Stimulated activated naive CD8-positive, alpha-beta T cell treated with anti-CD3 and anti-CD28 coated beads, Interleukin-15, amount 100 ng/mL, for 72 hours (primary cell): ENCODE measurements at regions not wholly inside any gene's neighbourhood (a gene's known extent, or its start where the extent isn't known, plus 50 kb on each side); places are given as distances from the start of the nearest gene placed in this dataset.
A peak's percentile ranks its signal among the peaks of the same experiment; 100 is the strongest.

Experiments
- ATAC-seq: fragments of 150-1000 bp; cut with Tn5 transposase; 2 replicates; pipeline ENCODE4 v1.10.0; 2021; ENCODE audit warnings: mild to moderate bottlenecking, moderate library complexity
- DNase-seq, 2 donors: peaks; one replicate each; pipeline ENCODE4 v3.0.0; 2021 to 2022
- H3K27ac Mint-ChIP-seq, 2 donors: one replicate each; pipeline ENCODE4 v1.8.0; 2022; ENCODE audit warnings: mild to moderate bottlenecking in 2 of 2, mixed read lengths in 2 of 2, moderate library complexity in 2 of 2
- H3K27me3 Mint-ChIP-seq: one replicate; pipeline ENCODE4 v1.8.0; 2022; ENCODE audit warnings: mixed read lengths
- H3K4me1 Mint-ChIP-seq: one replicate; pipeline ENCODE4 v1.8.0; 2022; ENCODE audit warnings: mild to moderate bottlenecking, mixed read lengths
- H3K4me3 Mint-ChIP-seq, 2 donors: one replicate each; pipeline ENCODE4 v1.8.0; 2022; ENCODE audit warnings: mild to moderate bottlenecking in 2 of 2, mixed read lengths in 2 of 2, moderate library complexity in 1 of 2
- H3K9me3 Mint-ChIP-seq, 2 donors: one replicate each; pipeline ENCODE4 v1.8.0; 2022; ENCODE audit warnings: mixed read lengths in 2 of 2

DNA sequence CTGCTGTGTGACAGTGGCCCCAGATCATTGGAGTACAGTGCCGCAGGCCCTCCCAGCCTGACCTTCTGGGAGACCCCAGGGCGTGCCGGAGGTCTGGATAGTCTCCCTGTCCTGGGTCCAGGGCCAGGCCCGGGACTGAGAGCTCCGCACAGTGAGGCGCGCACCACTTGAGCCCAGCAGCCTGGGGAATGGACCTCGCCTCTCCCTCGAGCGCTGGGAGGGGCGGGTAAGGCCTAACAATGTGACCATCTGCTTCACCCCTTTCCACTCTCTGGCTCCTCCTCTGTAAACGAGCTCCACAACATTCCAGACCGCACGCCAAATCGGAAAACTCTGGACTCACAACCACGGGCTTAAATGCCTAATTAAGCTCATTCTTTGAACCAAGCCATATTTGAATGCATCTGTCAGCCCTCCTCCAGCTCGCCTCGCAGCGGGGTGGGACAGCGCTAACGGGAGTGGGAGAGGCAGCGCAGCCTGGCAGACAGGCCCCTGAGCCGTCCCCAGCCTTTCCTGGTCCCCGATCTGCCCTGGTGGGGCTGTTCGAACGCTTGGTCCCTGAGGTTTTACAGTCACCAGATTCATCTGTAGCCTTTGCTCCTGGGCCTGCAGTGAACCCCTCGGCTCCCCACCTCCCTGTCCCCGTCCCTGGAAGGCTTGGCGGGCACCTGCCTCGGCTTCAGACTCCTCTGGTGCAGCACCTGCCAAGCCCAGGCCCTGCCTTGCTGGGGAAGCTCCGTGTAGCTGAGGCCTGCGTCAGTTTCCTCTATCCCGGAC lies 120.7 kb upstream of the VSTM2B start:
- DNase-seq: no peak
- no peaks in the 10 kb centered on the region for H3K9me3 Mint-ChIP-seq
- no peak for ATAC-seq

DNA sequence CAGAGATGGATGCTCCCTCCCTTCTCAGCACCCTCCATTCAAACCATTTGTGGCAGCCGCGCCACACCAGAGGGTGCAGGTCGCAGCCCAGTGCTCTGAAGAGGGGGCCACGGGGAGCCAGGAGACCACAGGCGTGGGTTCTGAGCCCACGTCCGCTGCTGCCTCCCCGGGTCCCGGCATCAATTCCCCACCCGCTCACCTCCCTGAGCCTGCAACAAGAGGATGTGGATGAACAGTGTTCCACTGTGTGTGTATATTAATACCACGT lies 120.1 kb upstream of the VSTM2B start:
- DNase-seq (no peak), ATAC-seq (no peak)
- H3K27ac Mint-ChIP-seq: no peak overlapping the region
- no peaks in the 10 kb centered on the region for H3K9me3 Mint-ChIP-seq
- no peak overlapping the region for H3K4me3 Mint-ChIP-seq
- no peaks in the 10 kb centered on the region for H3K4me1 Mint-ChIP-seq
- H3K27me3 Mint-ChIP-seq: peaks cover 25% of the 10 kb centered on the region

More for the DNA sequence above, 120.7 kb upstream of the VSTM2B start:
- Mint-ChIP-seq H3K27me3 (peaks cover 25% of the 10 kb centered on the region), H3K4me1 (no peaks in the 10 kb centered on the region), H3K4me3 (no peak overlapping the region), H3K27ac (no peak overlapping the region)

DNA sequence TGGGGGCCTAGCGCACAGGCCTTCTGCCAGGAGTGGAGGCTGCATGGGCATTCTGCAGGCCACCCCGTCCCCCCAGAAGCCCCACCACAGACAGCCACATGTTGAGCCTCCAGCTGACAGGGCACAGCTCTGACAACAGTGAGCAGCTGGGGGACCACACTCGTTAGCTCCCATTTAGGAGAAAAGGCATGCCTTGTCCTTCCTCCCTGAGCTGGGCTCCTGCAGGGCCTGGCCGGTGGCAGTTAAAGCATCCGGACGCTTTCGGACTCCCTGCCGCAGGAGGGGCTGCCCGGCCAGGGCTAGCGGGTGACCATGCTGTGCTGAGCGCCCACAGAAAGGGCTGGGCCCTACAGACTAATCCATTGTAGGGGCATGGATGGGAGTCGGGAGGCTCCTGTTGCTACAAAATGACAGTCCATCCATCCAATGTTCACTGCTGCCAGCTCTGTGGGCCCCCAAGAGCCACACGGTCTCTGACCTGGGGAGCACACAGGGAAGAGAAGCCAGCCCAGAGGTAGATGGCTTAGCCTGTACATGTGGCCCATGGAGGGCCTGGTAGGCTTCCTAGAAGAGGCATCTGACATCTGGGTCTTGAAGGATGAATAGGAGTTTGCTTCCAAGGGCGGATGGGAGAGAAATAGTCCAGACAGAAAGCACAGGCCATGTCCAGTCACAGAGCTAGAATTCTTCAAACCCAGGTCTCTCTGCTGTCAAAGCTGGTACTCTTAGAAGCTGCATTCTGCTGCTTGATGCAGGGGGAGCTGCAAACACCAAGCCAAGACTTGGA lies 116.5 kb upstream of the VSTM2B start:
- Mint-ChIP-seq H3K4me3 (no peak overlapping the region), H3K27me3 (peaks cover 14% of the 10 kb centered on the region), H3K27ac (no peak overlapping the region), H3K4me1 (no peaks in the 10 kb centered on the region), H3K9me3 (no peaks in the 10 kb centered on the region)
- DNase-seq: no peak
- ATAC-seq: no peak

DNA sequence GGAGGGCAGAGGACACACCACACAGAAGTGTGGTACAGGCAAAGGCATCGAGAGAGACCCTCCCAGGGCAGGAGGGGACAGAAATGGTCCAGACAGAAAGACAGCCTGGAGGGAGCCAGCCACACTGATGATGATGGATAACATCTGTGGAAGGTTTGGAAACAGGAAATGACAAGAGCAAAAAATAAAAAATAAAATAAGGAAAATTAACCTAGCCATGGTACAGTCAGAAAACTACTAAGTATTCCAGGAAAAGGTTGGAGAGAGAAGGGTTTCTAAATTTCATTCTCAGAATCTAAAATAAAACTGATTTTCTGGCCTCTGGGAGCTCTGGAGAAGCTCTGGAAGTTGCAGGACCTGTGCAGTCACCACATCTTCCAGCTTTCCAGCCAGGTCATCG lies 115.2 kb upstream of the VSTM2B start:
- ATAC-seq (no peak), DNase-seq (no peak)
- Mint-ChIP-seq H3K4me3 (no peak overlapping the region), H3K9me3 (no peaks in the 10 kb centered on the region), H3K4me1 (no peaks in the 10 kb centered on the region), H3K27ac (no peak overlapping the region), H3K27me3 (peaks cover 8% of the 10 kb centered on the region)

DNA sequence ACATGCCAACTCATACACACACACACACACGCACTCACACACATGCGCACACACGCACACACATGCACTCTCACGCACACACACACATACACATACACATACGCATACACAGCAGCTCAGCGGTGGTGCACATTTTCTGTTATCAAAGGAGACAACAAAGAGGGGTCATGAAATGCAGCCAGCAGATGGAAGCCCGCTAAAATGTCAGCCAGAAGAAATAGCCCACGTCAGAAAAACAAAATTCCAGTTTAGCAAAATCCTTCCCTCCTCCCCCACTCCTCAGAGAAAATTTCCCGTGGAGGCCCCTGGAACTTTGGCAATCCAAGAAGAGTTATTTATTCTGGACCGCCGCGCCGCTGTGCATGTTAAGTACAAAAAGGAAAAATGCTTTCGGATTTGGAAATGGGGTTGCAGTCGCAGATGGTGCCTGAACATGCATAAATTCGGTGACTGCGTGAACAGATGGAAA lies 114.6 kb upstream of the VSTM2B start:
- Mint-ChIP-seq H3K4me3 (no peak overlapping the region), H3K27ac (no peak overlapping the region), H3K27me3 (peaks cover 8% of the 10 kb centered on the region), H3K9me3 (no peaks in the 10 kb centered on the region), H3K4me1 (no peaks in the 10 kb centered on the region)
- ATAC-seq: no peak
- no peak for DNase-seq

DNA sequence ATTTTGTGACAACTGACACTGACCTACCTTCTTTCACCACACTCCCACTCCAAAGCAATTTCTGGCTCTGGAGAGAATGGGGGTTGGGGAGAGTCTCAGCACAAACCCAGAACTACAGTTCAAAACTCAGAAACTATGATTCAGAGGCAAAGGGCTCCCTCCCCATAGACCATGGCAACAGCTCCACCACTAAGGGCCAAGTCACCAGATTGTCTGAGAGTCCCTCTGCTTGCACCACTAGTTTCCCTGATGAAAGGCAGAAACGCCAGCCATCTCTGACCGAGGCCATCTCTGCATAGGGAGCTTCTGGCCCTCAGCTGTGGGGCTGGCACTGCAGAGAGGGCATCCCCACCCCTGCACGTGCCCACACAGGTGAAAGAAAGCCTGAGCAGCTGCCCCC lies 112.4 kb upstream of the VSTM2B start:
- Mint-ChIP-seq H3K9me3 (no peaks in the 10 kb centered on the region), H3K27me3 (no peaks in the 10 kb centered on the region), H3K4me1 (no peaks in the 10 kb centered on the region), H3K4me3 (no peak overlapping the region), H3K27ac (no peak overlapping the region)
- DNase-seq (no peak), ATAC-seq (no peak)

DNA sequence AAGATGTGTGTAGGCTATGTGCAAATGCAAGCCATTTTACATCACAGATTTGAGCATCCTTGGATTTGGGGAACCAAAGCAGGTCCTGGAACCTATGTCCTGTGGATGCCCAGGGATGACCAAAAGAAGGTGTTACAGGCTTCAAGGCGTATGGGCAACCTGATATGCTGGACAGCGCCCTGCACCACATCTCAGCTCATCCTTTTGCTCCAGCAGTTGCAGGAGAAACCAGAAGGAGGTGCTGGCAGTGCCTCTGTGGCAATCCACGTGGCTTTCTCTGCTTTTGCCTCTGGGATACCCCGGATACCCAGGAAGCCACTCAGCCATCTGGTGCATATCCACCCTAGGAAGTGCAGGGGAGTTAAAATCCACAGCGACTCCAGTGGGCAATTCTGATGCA lies 110.3 kb upstream of the VSTM2B start:
- no peak for DNase-seq
- Mint-ChIP-seq H3K4me1 (no peaks in the 10 kb centered on the region), H3K9me3 (peaks cover 0 to under 1% of the 10 kb centered on the region in 2 donors), H3K27me3 (no peaks in the 10 kb centered on the region), H3K4me3 (no peak overlapping the region), H3K27ac (no peak overlapping the region)
- ATAC-seq: no peak

DNA sequence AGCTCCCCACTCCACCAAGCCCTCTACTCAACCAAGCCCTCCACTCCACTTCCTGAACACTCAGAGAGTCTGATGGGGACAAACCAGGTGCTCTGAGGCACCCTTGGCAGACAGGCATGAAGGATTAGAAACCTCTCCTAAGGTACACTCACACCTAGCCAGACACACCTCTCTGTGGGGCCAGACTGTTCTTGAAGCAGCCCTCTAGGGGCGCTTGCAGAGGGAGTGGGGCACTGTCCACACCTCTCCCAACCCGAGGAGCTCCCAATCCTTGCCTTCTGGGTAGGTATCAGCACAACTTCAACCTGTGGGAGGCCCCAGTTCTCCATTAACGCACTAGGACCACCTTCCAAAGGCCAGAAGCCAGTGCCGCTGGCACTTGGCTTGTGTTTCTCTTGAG lies 108.7 kb upstream of the VSTM2B start:
- ATAC-seq (no peak), DNase-seq (no peak)
- Mint-ChIP-seq H3K9me3 (peaks cover 0 to 8% of the 10 kb centered on the region in 2 donors), H3K27ac (peak overlapping the region in 1 of 2 donors; percentile 76), H3K4me3 (no peak overlapping the region), H3K4me1 (no peaks in the 10 kb centered on the region), H3K27me3 (peaks cover 7% of the 10 kb centered on the region)

DNA sequence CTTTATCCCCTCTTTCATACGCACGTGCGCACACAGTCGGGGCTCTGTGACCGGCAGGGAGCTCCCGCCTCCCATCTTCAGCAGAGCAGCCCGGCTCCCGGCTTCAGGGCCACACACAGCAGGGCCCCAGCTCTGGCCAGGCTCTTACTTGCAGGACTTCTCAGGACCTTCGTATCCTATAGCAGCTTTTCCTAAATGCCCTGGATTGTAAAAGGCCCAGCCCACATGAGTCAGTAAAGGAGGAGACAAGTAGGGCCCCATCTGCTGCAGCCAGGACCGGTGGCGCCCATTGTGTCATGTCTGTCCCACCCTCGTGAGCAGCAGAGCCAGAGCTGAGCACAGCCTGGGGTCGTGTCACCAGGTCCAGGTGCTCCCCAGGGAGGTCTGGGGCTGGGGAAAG lies 107.6 kb upstream of the VSTM2B start:
- Mint-ChIP-seq H3K4me1 (no peaks in the 10 kb centered on the region), H3K27me3 (peaks cover 7% of the 10 kb centered on the region), H3K27ac (peak overlapping the region in 1 of 2 donors; percentile 34), H3K9me3 (peaks cover 0 to 8% of the 10 kb centered on the region in 2 donors), H3K4me3 (no peak overlapping the region)
- no peak for DNase-seq
- ATAC-seq: peak; percentile 14

DNA sequence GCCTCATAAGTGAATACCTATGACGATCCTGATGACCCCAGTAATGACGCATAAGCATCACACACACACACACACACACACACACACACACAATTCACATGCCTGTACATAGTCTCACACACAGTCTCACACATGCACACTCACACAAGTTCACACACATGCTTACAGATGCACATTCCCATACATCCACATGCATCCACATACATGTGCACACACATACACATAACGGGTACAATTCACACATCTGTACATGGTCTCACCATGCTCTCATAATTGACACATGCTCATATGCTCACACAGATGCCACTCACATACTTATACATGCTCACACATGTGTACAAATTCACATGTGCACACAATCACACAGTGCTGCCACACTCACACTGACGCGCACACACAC lies 105.7 kb upstream of the VSTM2B start:
- ATAC-seq: no peak
- DNase-seq: no peak
- Mint-ChIP-seq H3K4me1 (no peaks in the 10 kb centered on the region), H3K27ac (no peak overlapping the region), H3K4me3 (no peak overlapping the region), H3K9me3 (peaks cover 0 to 8% of the 10 kb centered on the region in 2 donors), H3K27me3 (peaks cover 8% of the 10 kb centered on the region)

DNA sequence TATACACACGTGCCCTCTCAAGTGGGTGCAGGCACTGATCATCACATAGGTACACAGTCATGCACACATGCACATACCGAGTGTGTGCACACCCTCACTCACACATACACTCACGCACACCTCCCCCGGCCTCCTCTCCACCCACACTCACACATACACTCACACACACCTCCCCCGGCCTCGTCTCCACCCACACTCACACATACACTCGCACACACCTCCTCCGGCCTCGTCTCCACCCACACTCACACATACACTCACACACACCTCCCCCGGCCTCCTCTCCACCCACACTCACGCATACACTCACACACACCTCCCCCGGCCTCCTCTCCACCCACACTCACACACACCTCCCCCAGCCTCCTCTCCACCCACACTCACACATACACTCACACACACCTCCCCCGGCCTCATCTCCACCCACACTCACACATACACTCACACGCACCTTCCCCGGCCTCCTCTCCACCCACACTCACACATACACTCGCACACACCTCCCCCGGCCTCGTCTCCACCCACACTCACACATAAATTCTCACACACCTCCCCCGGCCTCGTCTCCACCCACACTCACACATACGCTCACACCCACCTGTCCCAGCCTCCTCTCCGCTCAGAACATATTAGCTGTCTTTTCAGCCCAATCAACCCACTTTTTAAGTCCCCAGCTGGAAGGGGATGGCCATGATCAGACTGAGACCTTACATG lies 105.2 kb upstream of the VSTM2B start:
- Mint-ChIP-seq H3K4me1 (no peaks in the 10 kb centered on the region), H3K27me3 (peaks cover 13% of the 10 kb centered on the region), H3K4me3 (no peak overlapping the region), H3K9me3 (peaks cover 0 to 8% of the 10 kb centered on the region in 2 donors), H3K27ac (no peak overlapping the region)
- no peak for ATAC-seq
- no peak for DNase-seq

DNA sequence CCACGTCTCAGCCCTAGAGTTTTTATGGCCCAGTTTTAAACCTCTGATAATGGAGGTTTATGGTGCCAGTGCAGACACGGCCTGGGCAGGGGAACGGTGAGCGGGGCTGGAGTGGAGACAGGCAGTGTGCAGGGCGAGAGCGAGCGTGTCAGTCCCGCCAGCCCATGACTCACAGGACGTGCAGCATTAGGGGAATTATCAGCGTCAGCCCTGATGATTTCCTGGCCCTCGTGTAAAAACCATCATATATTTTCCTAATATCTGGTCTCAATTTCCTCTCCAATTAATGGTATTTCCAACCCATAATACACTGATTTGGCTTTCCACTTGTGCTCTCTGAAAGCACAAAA lies 104.6 kb upstream of the VSTM2B start:
- H3K4me3 Mint-ChIP-seq: no peak overlapping the region
- H3K27me3 Mint-ChIP-seq: peaks cover 19% of the 10 kb centered on the region
- peaks cover 0 to 8% of the 10 kb centered on the region in 2 donors for H3K9me3 Mint-ChIP-seq
- no peak overlapping the region for H3K27ac Mint-ChIP-seq
- no peaks in the 10 kb centered on the region for H3K4me1 Mint-ChIP-seq
- ATAC-seq (no peak), DNase-seq (no peak)

DNA sequence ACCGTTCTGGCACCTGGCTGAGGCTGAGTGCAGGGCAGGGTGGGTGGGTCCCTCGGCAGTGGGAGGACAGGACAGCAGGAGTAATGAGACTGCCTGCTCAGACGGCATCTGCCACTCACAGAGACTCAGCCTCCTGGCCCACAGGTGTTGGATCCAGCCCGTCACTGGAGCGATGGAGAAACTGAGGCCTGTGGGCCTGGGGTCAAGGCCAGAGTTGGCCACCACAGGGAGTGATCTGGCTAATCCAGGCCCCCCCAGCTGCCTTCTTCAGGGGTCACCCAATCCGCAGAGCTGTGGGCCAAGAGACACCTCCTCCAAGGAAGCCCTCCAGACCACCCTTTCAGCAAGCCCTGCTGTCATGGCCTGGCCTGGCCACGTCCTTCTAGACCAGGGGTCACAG lies 103.7 kb upstream of the VSTM2B start:
- no peak overlapping the region for H3K4me3 Mint-ChIP-seq
- DNase-seq: no peak
- H3K27me3 Mint-ChIP-seq: peaks cover 21% of the 10 kb centered on the region
- no peak for ATAC-seq
- H3K27ac Mint-ChIP-seq: no peak overlapping the region
- H3K4me1 Mint-ChIP-seq: no peaks in the 10 kb centered on the region
- peaks cover 0 to 8% of the 10 kb centered on the region in 2 donors for H3K9me3 Mint-ChIP-seq

DNA sequence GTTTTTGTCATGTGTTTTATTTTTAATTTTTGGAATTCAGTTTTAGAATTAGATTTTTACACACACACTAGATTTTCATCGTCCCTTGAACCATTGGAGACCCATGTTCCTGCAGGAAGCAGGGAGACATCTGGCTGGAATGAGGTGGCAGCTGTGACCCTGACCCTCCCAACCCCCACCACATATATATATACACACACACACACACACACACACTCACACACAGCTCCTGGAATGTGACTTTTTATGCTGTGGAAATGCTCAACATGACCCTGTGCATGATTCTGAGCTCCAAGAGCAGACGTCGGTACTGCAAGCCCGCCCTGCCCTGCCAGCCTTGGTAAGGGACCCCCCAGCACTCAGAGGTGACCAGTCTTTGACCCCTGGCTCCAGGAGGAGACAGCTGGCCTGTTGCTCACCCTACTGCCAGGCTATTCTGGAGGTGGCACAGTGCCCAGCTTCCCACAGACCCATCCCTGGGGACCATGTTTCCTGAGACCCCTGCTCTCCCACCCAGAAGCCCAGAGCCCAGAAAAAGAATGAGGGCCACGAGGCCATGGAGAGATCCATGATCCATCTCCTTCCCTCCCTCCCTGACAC lies 103.2 kb upstream of the VSTM2B start:
- Mint-ChIP-seq H3K4me1 (no peaks in the 10 kb centered on the region), H3K9me3 (peaks cover 0 to 8% of the 10 kb centered on the region in 2 donors), H3K4me3 (no peak overlapping the region), H3K27ac (no peak overlapping the region), H3K27me3 (peaks cover 21% of the 10 kb centered on the region)
- ATAC-seq: no peak
- no peak for DNase-seq

DNA sequence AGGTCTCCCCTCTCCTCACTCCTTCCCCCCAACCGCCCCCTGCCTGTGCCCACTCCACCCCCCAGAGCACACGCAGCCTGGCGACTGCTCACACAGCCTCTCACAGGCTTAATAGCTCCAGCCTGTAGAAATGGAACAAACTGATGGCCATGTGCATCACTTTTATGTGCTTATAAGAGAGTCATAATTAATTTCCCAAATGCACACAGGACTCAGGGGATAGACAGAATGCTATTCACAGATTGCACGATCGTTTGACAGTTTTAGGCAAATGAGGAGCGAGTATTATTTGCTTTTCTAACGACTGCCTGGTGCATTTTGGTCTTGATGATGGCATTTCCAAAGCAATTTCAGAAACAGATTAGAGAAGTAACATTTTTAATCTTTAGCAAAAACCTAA lies 97.7 kb upstream of the VSTM2B start:
- peaks cover 25% of the 10 kb centered on the region for H3K27me3 Mint-ChIP-seq
- ATAC-seq: no peak
- no peaks in the 10 kb centered on the region for H3K9me3 Mint-ChIP-seq
- no peaks in the 10 kb centered on the region for H3K4me1 Mint-ChIP-seq
- DNase-seq: no peak
- H3K27ac Mint-ChIP-seq: no peak overlapping the region
- no peak overlapping the region for H3K4me3 Mint-ChIP-seq

DNA sequence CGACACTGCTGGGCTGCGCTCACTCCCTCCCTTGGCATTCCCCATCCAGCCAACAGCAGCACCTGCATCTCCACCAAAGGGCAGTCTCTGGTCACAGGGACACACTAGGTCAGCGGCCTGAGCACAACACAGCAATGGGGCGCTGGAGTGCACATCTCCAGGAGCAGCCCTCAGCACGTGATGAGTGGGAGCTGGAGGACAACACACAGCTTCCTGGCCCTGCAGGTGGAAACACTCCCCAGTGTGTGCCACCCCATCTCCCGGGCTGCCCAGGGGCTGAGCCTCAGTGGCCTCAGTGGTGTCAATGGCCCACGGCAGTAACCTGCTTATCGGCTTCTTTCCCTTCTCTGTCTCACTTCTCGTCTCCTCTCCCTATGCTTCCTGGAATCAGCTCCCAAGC lies 96.8 kb upstream of the VSTM2B start:
- no peak for DNase-seq
- Mint-ChIP-seq H3K4me3 (no peak overlapping the region), H3K9me3 (no peaks in the 10 kb centered on the region), H3K27me3 (peaks cover 31% of the 10 kb centered on the region), H3K4me1 (no peaks in the 10 kb centered on the region), H3K27ac (no peak overlapping the region)
- ATAC-seq: no peak
